ENCODE measurements at regions not wholly inside any gene's neighbourhood (a gene's known extent, or its start where the extent isn't known, plus 50 kb on each side); places are given as distances from the start of the nearest gene placed in this dataset.

DNA sequence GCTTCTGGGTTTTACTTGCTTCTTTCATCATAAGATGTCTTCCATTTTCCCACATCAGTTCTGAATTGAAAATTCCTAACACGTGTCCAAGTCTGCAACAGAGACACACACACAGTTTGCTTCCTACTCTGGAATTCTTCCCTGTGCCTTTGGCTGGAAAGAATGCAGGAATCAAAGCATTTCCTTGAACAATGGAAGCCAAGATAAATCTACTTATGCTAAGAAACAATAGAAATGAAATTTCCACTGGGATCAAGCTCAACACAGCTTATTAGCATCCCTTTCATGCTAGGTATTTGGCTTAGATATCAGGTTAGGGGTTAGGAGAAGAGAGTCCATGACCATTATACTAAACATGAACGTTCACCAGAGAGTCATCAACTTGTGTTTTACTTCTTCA lies 101.1 kb upstream of the SCAF8 start:
- no peaks in the 10 kb centered on the region for H4K20me1 ChIP-seq (ENCODE audit: insufficient read depth)
- RAD21 ChIA-PET (ENCODE audit: low non-redundant PET in 1 of 2, low total read pairs in 2 of 2, uncharacterized antibody in 2 of 2, unreplicated experiment in 2 of 2), result no interaction called here
- no peak overlapping the region for H3K9ac ChIP-seq (ENCODE audit: low read length)
- CTCF ChIA-PET, result no interaction called here
- no peak overlapping the region for H2AFZ ChIP-seq (ENCODE audit: low read depth, low read length, poor library complexity, severe bottlenecking)
- H3K4me1 ChIP-seq (ENCODE audit: control insufficient read depth in 1 of 2, insufficient read depth in 2 of 2, low read length in 2 of 2), result no peaks in the 10 kb centered on the region
- TF ChIP-seq JUND (IDR thresholded peaks at IDR 0.05) (no peak), SP1 (IDR thresholded peaks at IDR 0.05; ENCODE audit: low read depth) (no peak), CEBPB (IDR thresholded peaks at IDR 0.05; ENCODE audit: low read depth) (no peak), ZBTB33 (IDR thresholded peaks at IDR 0.05; ENCODE audit: extremely low read depth, insufficient replicate concordance, low read length) (no peak), POLR2AphosphoS5 (IDR thresholded peaks at IDR 0.05; ENCODE audit: low read depth, low read length) (no peak), EZH2phosphoT487 (IDR thresholded peaks at IDR 0.05; ENCODE audit: borderline replicate concordance) (no peak), SIN3A (IDR thresholded peaks at IDR 0.05; ENCODE audit: low read depth) (no peak), ZNF274 (IDR thresholded peaks at IDR 0.05; ENCODE audit: low read depth, low read length) (no peak), CBX3 (IDR thresholded peaks at IDR 0.05; ENCODE audit: low read depth) (no peak), EZH2 (IDR thresholded peaks at IDR 0.05) (no peak), FOSL1 (IDR thresholded peaks at IDR 0.05; ENCODE audit: low read depth) (no peak), TCF7L2 (IDR thresholded peaks at IDR 0.05; ENCODE audit: borderline replicate concordance, extremely low read depth, insufficient read depth, insufficient read length) (no peak), ELF1 (IDR thresholded peaks at IDR 0.05; ENCODE audit: borderline replicate concordance, low read depth) (no peak), MAX (IDR thresholded peaks at IDR 0.05) (no peak)
- TF ChIP-seq, protein P1, sequence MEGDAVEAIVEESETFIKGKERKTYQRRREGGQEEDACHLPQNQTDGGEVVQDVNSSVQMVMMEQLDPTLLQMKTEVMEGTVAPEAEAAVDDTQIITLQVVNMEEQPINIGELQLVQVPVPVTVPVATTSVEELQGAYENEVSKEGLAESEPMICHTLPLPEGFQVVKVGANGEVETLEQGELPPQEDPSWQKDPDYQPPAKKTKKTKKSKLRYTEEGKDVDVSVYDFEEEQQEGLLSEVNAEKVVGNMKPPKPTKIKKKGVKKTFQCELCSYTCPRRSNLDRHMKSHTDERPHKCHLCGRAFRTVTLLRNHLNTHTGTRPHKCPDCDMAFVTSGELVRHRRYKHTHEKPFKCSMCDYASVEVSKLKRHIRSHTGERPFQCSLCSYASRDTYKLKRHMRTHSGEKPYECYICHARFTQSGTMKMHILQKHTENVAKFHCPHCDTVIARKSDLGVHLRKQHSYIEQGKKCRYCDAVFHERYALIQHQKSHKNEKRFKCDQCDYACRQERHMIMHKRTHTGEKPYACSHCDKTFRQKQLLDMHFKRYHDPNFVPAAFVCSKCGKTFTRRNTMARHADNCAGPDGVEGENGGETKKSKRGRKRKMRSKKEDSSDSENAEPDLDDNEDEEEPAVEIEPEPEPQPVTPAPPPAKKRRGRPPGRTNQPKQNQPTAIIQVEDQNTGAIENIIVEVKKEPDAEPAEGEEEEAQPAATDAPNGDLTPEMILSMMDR (IDR thresholded peaks at IDR 0.05 in 2 of 3, conservative IDR thresholded peaks at IDR 0.05 in 1 of 3; ENCODE audit: borderline replicate concordance in 1 of 3, insufficient read depth in 1 of 3, low read depth in 2 of 3, low read length in 2 of 3), result no peak
- TF ChIP-seq, protein P2, sequence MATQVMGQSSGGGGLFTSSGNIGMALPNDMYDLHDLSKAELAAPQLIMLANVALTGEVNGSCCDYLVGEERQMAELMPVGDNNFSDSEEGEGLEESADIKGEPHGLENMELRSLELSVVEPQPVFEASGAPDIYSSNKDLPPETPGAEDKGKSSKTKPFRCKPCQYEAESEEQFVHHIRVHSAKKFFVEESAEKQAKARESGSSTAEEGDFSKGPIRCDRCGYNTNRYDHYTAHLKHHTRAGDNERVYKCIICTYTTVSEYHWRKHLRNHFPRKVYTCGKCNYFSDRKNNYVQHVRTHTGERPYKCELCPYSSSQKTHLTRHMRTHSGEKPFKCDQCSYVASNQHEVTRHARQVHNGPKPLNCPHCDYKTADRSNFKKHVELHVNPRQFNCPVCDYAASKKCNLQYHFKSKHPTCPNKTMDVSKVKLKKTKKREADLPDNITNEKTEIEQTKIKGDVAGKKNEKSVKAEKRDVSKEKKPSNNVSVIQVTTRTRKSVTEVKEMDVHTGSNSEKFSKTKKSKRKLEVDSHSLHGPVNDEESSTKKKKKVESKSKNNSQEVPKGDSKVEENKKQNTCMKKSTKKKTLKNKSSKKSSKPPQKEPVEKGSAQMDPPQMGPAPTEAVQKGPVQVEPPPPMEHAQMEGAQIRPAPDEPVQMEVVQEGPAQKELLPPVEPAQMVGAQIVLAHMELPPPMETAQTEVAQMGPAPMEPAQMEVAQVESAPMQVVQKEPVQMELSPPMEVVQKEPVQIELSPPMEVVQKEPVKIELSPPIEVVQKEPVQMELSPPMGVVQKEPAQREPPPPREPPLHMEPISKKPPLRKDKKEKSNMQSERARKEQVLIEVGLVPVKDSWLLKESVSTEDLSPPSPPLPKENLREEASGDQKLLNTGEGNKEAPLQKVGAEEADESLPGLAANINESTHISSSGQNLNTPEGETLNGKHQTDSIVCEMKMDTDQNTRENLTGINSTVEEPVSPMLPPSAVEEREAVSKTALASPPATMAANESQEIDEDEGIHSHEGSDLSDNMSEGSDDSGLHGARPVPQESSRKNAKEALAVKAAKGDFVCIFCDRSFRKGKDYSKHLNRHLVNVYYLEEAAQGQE (IDR thresholded peaks at IDR 0.05; ENCODE audit: low read depth), result no peak
- TF ChIP-seq, protein P3, sequence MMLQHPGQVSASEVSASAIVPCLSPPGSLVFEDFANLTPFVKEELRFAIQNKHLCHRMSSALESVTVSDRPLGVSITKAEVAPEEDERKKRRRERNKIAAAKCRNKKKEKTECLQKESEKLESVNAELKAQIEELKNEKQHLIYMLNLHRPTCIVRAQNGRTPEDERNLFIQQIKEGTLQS (IDR thresholded peaks at IDR 0.05), result no peak
- no peaks in the 10 kb centered on the region for H3K9me2 ChIP-seq (ENCODE audit: insufficient read depth)
- BruUV-seq (replicated peaks), result no TSS peak
- H3K4me2 ChIP-seq (ENCODE audit: low read length), result no peak overlapping the region
- no peaks in the 10 kb centered on the region for H3K9me3 ChIP-seq (ENCODE audit: control insufficient read depth in 1 of 2, insufficient read depth in 1 of 2, low read depth in 1 of 2, low read length in 2 of 2)
- H3K79me2 ChIP-seq (ENCODE audit: insufficient read depth, low read length), result no peaks in the 10 kb centered on the region
- H3K27me3 ChIP-seq (ENCODE audit: insufficient read depth, low read length), result no peaks in the 10 kb centered on the region
- no peak overlapping the region for H3K4me3 ChIP-seq (replicated peaks in 1 of 2; ENCODE audit: low read depth in 1 of 2, low read length in 2 of 2)
- POLR2A ChIA-PET, result no interaction called here
- DNase-seq (ENCODE audit: low read depth, low spot score) (no peak), ATAC-seq (no peak)
- no peak overlapping the region for H3K27ac ChIP-seq (ENCODE audit: low read depth, low read length)
- intact Hi-C loops (cut with micrococcal nuclease), result no loop called here
- no peaks in the 10 kb centered on the region for H3K36me3 ChIP-seq (ENCODE audit: control insufficient read depth in 1 of 2, insufficient read depth in 2 of 2, low read length in 2 of 2)
